MM.1S (cell line): ENCODE measurements at regions not wholly inside any gene's neighbourhood (a gene's known extent, or its start where the extent isn't known, plus 50 kb on each side); places are given as distances from the start of the nearest gene placed in this dataset.

Experiments used
- CTCF ChIP-seq: fragments of 300-600 bp; sonication (generic); IDR thresholded peaks from 2 replicates; pipeline ENCODE4 v1.5.1; 2016; ENCODE audit warnings: antibody characterized with exemption, low read length, mixed read lengths
- EZH2phosphoT487 ChIP-seq: fragments of 300-600 bp; sonication (generic); IDR thresholded peaks from 2 replicates; pipeline ENCODE4 v1.6.1; 2018; ENCODE audit warnings: antibody characterized with exemption, low read length

- TF ChIP-seq CTCF (no peak), EZH2phosphoT487 (no peak)
Measured at GRCh38 chr5:56712895-56713591, 102.3 kb upstream of the MAP3K1 start.
